ENCODE measurements at regions not wholly inside any gene's neighbourhood (a gene's known extent, or its start where the extent isn't known, plus 50 kb on each side); places are given as distances from the start of the nearest gene placed in this dataset.

DNA sequence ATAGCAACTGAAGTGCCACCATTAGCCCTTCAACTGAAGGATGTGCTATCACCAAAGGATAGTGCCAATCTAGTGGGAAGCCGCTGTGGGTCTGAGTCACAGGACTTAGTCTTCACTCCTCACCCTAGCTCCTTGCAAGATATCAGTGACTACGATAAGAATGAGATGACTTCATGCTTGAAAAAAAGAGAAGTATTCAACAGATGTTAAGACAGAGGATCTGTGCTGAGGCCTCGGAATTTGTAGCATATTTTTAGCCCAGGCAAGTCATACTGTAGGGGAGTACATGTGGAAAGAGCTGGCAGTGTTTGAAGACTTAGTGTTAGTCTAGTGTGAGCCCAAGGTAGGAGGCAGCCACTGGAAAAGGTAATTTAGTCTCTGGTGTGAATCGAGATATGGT is 270.7 kb upstream of the LRTM1 start:
- POLR2A ChIA-PET, result no interaction called here

DNA sequence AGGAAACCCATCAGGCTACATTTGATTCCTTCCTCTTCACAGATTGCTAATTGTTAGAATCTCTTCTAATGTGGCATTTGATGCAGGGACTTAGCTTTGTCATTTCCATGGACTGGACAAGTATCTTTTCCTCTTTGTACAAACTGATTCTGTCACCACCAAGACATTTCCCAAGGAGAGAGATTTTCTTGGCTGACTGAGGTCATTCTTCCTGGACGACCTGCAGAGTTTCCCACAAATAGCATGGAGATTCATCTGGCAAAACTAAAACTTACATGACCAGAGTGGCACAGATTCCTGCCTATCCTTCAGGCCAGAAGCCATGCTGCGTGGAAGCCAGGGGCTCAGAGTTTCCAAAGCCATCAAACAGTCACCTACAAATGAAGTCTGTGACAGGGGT is 269.2 kb upstream of the LRTM1 start:
- Mint-ChIP-seq H3K27me3 (ENCODE audit: low read depth) (no peaks in the 10 kb centered on the region), H3K9me3 (peaks cover 5% of the 10 kb centered on the region), H3K4me1 (peaks cover 19% of the 10 kb centered on the region), H3K36me3 (no peaks in the 10 kb centered on the region), H3K27ac (no peak overlapping the region), H3K4me3 (no peak overlapping the region)
- no peak for TF ChIP-seq ZNF219 (CRISPR knock-in tag; IDR thresholded peaks at IDR 0.05; ENCODE audit: borderline replicate concordance)
- TF ChIP-seq, protein P1, sequence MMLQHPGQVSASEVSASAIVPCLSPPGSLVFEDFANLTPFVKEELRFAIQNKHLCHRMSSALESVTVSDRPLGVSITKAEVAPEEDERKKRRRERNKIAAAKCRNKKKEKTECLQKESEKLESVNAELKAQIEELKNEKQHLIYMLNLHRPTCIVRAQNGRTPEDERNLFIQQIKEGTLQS (CRISPR knock-in tag; conservative IDR thresholded peaks at IDR 0.05), result no peak
- no peak for TF ChIP-seq MXD4 (CRISPR knock-in tag; IDR thresholded peaks at IDR 0.05; ENCODE audit: borderline replicate concordance)
- TF ChIP-seq, protein P2, sequence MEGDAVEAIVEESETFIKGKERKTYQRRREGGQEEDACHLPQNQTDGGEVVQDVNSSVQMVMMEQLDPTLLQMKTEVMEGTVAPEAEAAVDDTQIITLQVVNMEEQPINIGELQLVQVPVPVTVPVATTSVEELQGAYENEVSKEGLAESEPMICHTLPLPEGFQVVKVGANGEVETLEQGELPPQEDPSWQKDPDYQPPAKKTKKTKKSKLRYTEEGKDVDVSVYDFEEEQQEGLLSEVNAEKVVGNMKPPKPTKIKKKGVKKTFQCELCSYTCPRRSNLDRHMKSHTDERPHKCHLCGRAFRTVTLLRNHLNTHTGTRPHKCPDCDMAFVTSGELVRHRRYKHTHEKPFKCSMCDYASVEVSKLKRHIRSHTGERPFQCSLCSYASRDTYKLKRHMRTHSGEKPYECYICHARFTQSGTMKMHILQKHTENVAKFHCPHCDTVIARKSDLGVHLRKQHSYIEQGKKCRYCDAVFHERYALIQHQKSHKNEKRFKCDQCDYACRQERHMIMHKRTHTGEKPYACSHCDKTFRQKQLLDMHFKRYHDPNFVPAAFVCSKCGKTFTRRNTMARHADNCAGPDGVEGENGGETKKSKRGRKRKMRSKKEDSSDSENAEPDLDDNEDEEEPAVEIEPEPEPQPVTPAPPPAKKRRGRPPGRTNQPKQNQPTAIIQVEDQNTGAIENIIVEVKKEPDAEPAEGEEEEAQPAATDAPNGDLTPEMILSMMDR (IDR thresholded peaks at IDR 0.05), result no peak
- TF ChIP-seq NFATC4 (CRISPR knock-in tag; IDR thresholded peaks at IDR 0.05), result no peak
- TF ChIP-seq IRF2 (CRISPR knock-in tag; IDR thresholded peaks at IDR 0.05; ENCODE audit: borderline replicate concordance, low read depth), result no peak
- TF ChIP-seq NR1H2 (CRISPR knock-in tag; IDR thresholded peaks at IDR 0.05), result no peak
- no peak for TF ChIP-seq SOX15 (CRISPR knock-in tag; IDR thresholded peaks at IDR 0.05)
- TF ChIP-seq EMX1 (CRISPR knock-in tag; IDR thresholded peaks at IDR 0.05), result no peak
- no peak for TF ChIP-seq ZNF138 (CRISPR knock-in tag; conservative IDR thresholded peaks at IDR 0.05)
- TF ChIP-seq, protein P3, sequence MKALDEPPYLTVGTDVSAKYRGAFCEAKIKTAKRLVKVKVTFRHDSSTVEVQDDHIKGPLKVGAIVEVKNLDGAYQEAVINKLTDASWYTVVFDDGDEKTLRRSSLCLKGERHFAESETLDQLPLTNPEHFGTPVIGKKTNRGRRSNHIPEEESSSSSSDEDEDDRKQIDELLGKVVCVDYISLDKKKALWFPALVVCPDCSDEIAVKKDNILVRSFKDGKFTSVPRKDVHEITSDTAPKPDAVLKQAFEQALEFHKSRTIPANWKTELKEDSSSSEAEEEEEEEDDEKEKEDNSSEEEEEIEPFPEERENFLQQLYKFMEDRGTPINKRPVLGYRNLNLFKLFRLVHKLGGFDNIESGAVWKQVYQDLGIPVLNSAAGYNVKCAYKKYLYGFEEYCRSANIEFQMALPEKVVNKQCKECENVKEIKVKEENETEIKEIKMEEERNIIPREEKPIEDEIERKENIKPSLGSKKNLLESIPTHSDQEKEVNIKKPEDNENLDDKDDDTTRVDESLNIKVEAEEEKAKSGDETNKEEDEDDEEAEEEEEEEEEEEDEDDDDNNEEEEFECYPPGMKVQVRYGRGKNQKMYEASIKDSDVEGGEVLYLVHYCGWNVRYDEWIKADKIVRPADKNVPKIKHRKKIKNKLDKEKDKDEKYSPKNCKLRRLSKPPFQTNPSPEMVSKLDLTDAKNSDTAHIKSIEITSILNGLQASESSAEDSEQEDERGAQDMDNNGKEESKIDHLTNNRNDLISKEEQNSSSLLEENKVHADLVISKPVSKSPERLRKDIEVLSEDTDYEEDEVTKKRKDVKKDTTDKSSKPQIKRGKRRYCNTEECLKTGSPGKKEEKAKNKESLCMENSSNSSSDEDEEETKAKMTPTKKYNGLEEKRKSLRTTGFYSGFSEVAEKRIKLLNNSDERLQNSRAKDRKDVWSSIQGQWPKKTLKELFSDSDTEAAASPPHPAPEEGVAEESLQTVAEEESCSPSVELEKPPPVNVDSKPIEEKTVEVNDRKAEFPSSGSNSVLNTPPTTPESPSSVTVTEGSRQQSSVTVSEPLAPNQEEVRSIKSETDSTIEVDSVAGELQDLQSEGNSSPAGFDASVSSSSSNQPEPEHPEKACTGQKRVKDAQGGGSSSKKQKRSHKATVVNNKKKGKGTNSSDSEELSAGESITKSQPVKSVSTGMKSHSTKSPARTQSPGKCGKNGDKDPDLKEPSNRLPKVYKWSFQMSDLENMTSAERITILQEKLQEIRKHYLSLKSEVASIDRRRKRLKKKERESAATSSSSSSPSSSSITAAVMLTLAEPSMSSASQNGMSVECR (CRISPR knock-in tag; IDR thresholded peaks at IDR 0.05; ENCODE audit: borderline replicate concordance), result no peak
- TF ChIP-seq, protein P4, sequence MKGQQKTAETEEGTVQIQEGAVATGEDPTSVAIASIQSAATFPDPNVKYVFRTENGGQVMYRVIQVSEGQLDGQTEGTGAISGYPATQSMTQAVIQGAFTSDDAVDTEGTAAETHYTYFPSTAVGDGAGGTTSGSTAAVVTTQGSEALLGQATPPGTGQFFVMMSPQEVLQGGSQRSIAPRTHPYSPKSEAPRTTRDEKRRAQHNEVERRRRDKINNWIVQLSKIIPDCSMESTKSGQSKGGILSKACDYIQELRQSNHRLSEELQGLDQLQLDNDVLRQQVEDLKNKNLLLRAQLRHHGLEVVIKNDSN (CRISPR knock-in tag; IDR thresholded peaks at IDR 0.05), result no peak
- TF ChIP-seq NFE2L1 (CRISPR knock-in tag; IDR thresholded peaks at IDR 0.05), result no peak
- no peak for TF ChIP-seq GTF2I (CRISPR knock-in tag; conservative IDR thresholded peaks at IDR 0.05)
- no peak for TF ChIP-seq ELF4 (CRISPR knock-in tag; IDR thresholded peaks at IDR 0.05; ENCODE audit: low read depth)
- no peak for TF ChIP-seq HMGA2 (CRISPR knock-in tag; IDR thresholded peaks at IDR 0.05)
- no peak for TF ChIP-seq ESRRA (CRISPR knock-in tag; IDR thresholded peaks at IDR 0.05; ENCODE audit: borderline replicate concordance)
- no peak for TF ChIP-seq KAT7 (CRISPR knock-in tag; IDR thresholded peaks at IDR 0.05; ENCODE audit: borderline replicate concordance)
- TF ChIP-seq ZNF317 (CRISPR knock-in tag; IDR thresholded peaks at IDR 0.05; ENCODE audit: borderline replicate concordance, low read depth), result no peak
- POLR2A ChIA-PET, result no interaction called here
- CTCF ChIA-PET, result no interaction called here
- ATAC-seq (no peak), DNase-seq (ENCODE audit: low spot score) (no peak)

More for the DNA sequence above, 270.7 kb upstream of the LRTM1 start:
- TF ChIP-seq ZBTB21 (CRISPR knock-in tag; IDR thresholded peaks at IDR 0.05; ENCODE audit: borderline replicate concordance) (no peak), PRRX2 (CRISPR knock-in tag; IDR thresholded peaks at IDR 0.05) (no peak), SOX15 (CRISPR knock-in tag; IDR thresholded peaks at IDR 0.05) (no peak), GTF2I (CRISPR knock-in tag; conservative IDR thresholded peaks at IDR 0.05) (no peak)
- TF ChIP-seq, protein P5, sequence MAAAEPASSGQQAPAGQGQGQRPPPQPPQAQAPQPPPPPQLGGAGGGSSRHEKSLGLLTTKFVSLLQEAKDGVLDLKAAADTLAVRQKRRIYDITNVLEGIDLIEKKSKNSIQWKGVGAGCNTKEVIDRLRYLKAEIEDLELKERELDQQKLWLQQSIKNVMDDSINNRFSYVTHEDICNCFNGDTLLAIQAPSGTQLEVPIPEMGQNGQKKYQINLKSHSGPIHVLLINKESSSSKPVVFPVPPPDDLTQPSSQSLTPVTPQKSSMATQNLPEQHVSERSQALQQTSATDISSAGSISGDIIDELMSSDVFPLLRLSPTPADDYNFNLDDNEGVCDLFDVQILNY (CRISPR knock-in tag; IDR thresholded peaks at IDR 0.05), result no peak
- H3K4me3 Mint-ChIP-seq, result no peak overlapping the region
- no peak overlapping the region for H3K27ac Mint-ChIP-seq
- ATAC-seq, result no peak
- CTCF ChIA-PET, result no interaction called here
- H3K9me3 Mint-ChIP-seq, result peaks cover 6% of the 10 kb centered on the region
- H3K36me3 Mint-ChIP-seq, result no peaks in the 10 kb centered on the region
- no peaks in the 10 kb centered on the region for H3K27me3 Mint-ChIP-seq (ENCODE audit: low read depth)
- peaks cover 33% of the 10 kb centered on the region for H3K4me1 Mint-ChIP-seq
- no peak for DNase-seq (ENCODE audit: low spot score)
